ENCODE measurements at regions not wholly inside any gene's neighbourhood (a gene's known extent, or its start where the extent isn't known, plus 50 kb on each side); places are given as distances from the start of the nearest gene placed in this dataset.

- Mint-ChIP-seq H3K4me3 (no peak overlapping the region), H3K36me3 (ENCODE audit: low read depth) (no peaks in the 10 kb centered on the region)
- intact Hi-C loops (cut with micrococcal nuclease) = no loop called here
These were observed 150.4 kb upstream of the ADAMTS9 start for GRCh38 chr3:64837986-64838735.

GRCh38 chr3:64837126-64837738 is 149.4 kb upstream of the ADAMTS9 start:
- H3K27ac Mint-ChIP-seq = no peak overlapping the region
- no peaks in the 10 kb centered on the region for H3K36me3 Mint-ChIP-seq (ENCODE audit: low read depth)
- no peaks in the 10 kb centered on the region for H3K27me3 Mint-ChIP-seq
- no peak overlapping the region for H3K4me3 Mint-ChIP-seq
- intact Hi-C loops (cut with micrococcal nuclease) = no loop called here
- H3K9me3 Mint-ChIP-seq = no peaks in the 10 kb centered on the region
- H3K4me1 Mint-ChIP-seq (ENCODE audit: low read depth) = no peaks in the 10 kb centered on the region

More at GRCh38 chr3:64837986-64838735, 150.4 kb upstream of the ADAMTS9 start:
- no peaks in the 10 kb centered on the region for H3K4me1 Mint-ChIP-seq (ENCODE audit: low read depth)
- no peak overlapping the region for H3K27ac Mint-ChIP-seq
- no peaks in the 10 kb centered on the region for H3K9me3 Mint-ChIP-seq
- H3K27me3 Mint-ChIP-seq = no peaks in the 10 kb centered on the region

- H3K27ac Mint-ChIP-seq = no peak overlapping the region
- no peaks in the 10 kb centered on the region for H3K4me1 Mint-ChIP-seq (ENCODE audit: low read depth)
- H3K4me3 Mint-ChIP-seq = no peak overlapping the region
- no peaks in the 10 kb centered on the region for H3K9me3 Mint-ChIP-seq
- intact Hi-C loops (cut with micrococcal nuclease) = no loop called here
- no peaks in the 10 kb centered on the region for H3K36me3 Mint-ChIP-seq (ENCODE audit: low read depth)
- H3K27me3 Mint-ChIP-seq = no peaks in the 10 kb centered on the region
These were observed 148.3 kb upstream of the ADAMTS9 start for GRCh38 chr3:64836097-64836496.

- Mint-ChIP-seq H3K4me3 (no peak overlapping the region), H3K9me3 (no peaks in the 10 kb centered on the region), H3K27ac (no peak overlapping the region), H3K36me3 (ENCODE audit: low read depth) (no peaks in the 10 kb centered on the region), H3K27me3 (no peaks in the 10 kb centered on the region), H3K4me1 (ENCODE audit: low read depth) (no peaks in the 10 kb centered on the region)
- intact Hi-C loops (cut with micrococcal nuclease) = no loop called here
These were observed 144.3 kb upstream of the ADAMTS9 start for GRCh38 chr3:64832098-64832497.

- Mint-ChIP-seq H3K27me3 (no peaks in the 10 kb centered on the region), H3K9me3 (no peaks in the 10 kb centered on the region), H3K4me3 (no peak overlapping the region), H3K27ac (no peak overlapping the region), H3K36me3 (ENCODE audit: low read depth) (no peaks in the 10 kb centered on the region), H3K4me1 (ENCODE audit: low read depth) (no peaks in the 10 kb centered on the region)
- intact Hi-C loops (cut with micrococcal nuclease) = no loop called here
These were observed 142.9 kb upstream of the ADAMTS9 start for GRCh38 chr3:64830681-64831080.

- H3K4me3 Mint-ChIP-seq = no peak overlapping the region
- no peaks in the 10 kb centered on the region for H3K27me3 Mint-ChIP-seq
- H3K9me3 Mint-ChIP-seq = no peaks in the 10 kb centered on the region
- intact Hi-C loops (cut with micrococcal nuclease) = no loop called here
- no peak overlapping the region for H3K27ac Mint-ChIP-seq
- H3K36me3 Mint-ChIP-seq (ENCODE audit: low read depth) = no peaks in the 10 kb centered on the region
- H3K4me1 Mint-ChIP-seq (ENCODE audit: low read depth) = no peaks in the 10 kb centered on the region
These were observed 141.5 kb upstream of the ADAMTS9 start for GRCh38 chr3:64829331-64829730.

GRCh38 chr3:64828276-64828675 is 140.5 kb upstream of the ADAMTS9 start:
- H3K9me3 Mint-ChIP-seq = no peaks in the 10 kb centered on the region
- no peaks in the 10 kb centered on the region for H3K4me1 Mint-ChIP-seq (ENCODE audit: low read depth)
- intact Hi-C loops (cut with micrococcal nuclease) = no loop called here
- no peaks in the 10 kb centered on the region for H3K27me3 Mint-ChIP-seq
- H3K27ac Mint-ChIP-seq = no peak overlapping the region
- no peak overlapping the region for H3K4me3 Mint-ChIP-seq
- H3K36me3 Mint-ChIP-seq (ENCODE audit: low read depth) = no peaks in the 10 kb centered on the region

GRCh38 chr3:64827431-64827830 is 139.6 kb upstream of the ADAMTS9 start:
- H3K36me3 Mint-ChIP-seq (ENCODE audit: low read depth) = no peaks in the 10 kb centered on the region
- no peak overlapping the region for H3K27ac Mint-ChIP-seq
- H3K4me3 Mint-ChIP-seq = no peak overlapping the region
- H3K9me3 Mint-ChIP-seq = no peaks in the 10 kb centered on the region
- intact Hi-C loops (cut with micrococcal nuclease) = no loop called here
- H3K27me3 Mint-ChIP-seq = no peaks in the 10 kb centered on the region
- H3K4me1 Mint-ChIP-seq (ENCODE audit: low read depth) = no peaks in the 10 kb centered on the region

- Mint-ChIP-seq H3K9me3 (no peaks in the 10 kb centered on the region), H3K4me3 (no peak overlapping the region), H3K27ac (no peak overlapping the region), H3K27me3 (no peaks in the 10 kb centered on the region), H3K4me1 (ENCODE audit: low read depth) (no peaks in the 10 kb centered on the region), H3K36me3 (ENCODE audit: low read depth) (no peaks in the 10 kb centered on the region)
- intact Hi-C loops (cut with micrococcal nuclease) = no loop called here
These were observed 139.2 kb upstream of the ADAMTS9 start for GRCh38 chr3:64827019-64827418.

GRCh38 chr3:64825404-64826120 is 137.8 kb upstream of the ADAMTS9 start:
- Mint-ChIP-seq H3K9me3 (no peaks in the 10 kb centered on the region), H3K4me3 (no peak overlapping the region), H3K4me1 (ENCODE audit: low read depth) (no peaks in the 10 kb centered on the region), H3K27ac (no peak overlapping the region), H3K36me3 (ENCODE audit: low read depth) (no peaks in the 10 kb centered on the region), H3K27me3 (no peaks in the 10 kb centered on the region)
- intact Hi-C loops (cut with micrococcal nuclease) = no loop called here

GRCh38 chr3:64824394-64824909 is 136.7 kb upstream of the ADAMTS9 start:
- intact Hi-C loops (cut with micrococcal nuclease) = no loop called here
- Mint-ChIP-seq H3K4me3 (no peak overlapping the region), H3K4me1 (ENCODE audit: low read depth) (no peaks in the 10 kb centered on the region), H3K27me3 (no peaks in the 10 kb centered on the region), H3K9me3 (no peaks in the 10 kb centered on the region), H3K27ac (no peak overlapping the region), H3K36me3 (ENCODE audit: low read depth) (no peaks in the 10 kb centered on the region)

- no peaks in the 10 kb centered on the region for H3K9me3 Mint-ChIP-seq
- no peak overlapping the region for H3K27ac Mint-ChIP-seq
- intact Hi-C loops (cut with micrococcal nuclease) = no loop called here
- H3K4me3 Mint-ChIP-seq = no peak overlapping the region
- no peaks in the 10 kb centered on the region for H3K4me1 Mint-ChIP-seq (ENCODE audit: low read depth)
- no peaks in the 10 kb centered on the region for H3K36me3 Mint-ChIP-seq (ENCODE audit: low read depth)
- H3K27me3 Mint-ChIP-seq = no peaks in the 10 kb centered on the region
These were observed 130.4 kb upstream of the ADAMTS9 start for GRCh38 chr3:64818196-64818595.

GRCh38 chr3:64816355-64816754 is 128.6 kb upstream of the ADAMTS9 start:
- H3K27me3 Mint-ChIP-seq = no peaks in the 10 kb centered on the region
- H3K4me1 Mint-ChIP-seq (ENCODE audit: low read depth) = no peaks in the 10 kb centered on the region
- H3K36me3 Mint-ChIP-seq (ENCODE audit: low read depth) = no peaks in the 10 kb centered on the region
- intact Hi-C loops (cut with micrococcal nuclease) = no loop called here
- no peak overlapping the region for H3K27ac Mint-ChIP-seq
- peaks cover 6% of the 10 kb centered on the region for H3K9me3 Mint-ChIP-seq
- no peak overlapping the region for H3K4me3 Mint-ChIP-seq

GRCh38 chr3:64815789-64816188 is 128.0 kb upstream of the ADAMTS9 start:
- Mint-ChIP-seq H3K4me1 (ENCODE audit: low read depth) (no peaks in the 10 kb centered on the region), H3K9me3 (peaks cover 6% of the 10 kb centered on the region), H3K27me3 (no peaks in the 10 kb centered on the region), H3K27ac (no peak overlapping the region), H3K4me3 (no peak overlapping the region), H3K36me3 (ENCODE audit: low read depth) (no peaks in the 10 kb centered on the region)
- intact Hi-C loops (cut with micrococcal nuclease) = no loop called here
